ENCODE measurements at regions not wholly inside any gene's neighbourhood (a gene's known extent, or its start where the extent isn't known, plus 50 kb on each side); places are given as distances from the start of the nearest gene placed in this dataset.
A peak's percentile ranks its signal among the peaks of the same experiment; 100 is the strongest.

GRCh38 chr13:50724438-50724837 is 119.1 kb downstream of the DLEU7 start:
- H3K4me3 ChIP-seq (replicated peaks in 1 of 2; ENCODE audit: low read depth in 2 of 2, low read length in 2 of 2), result no peak overlapping the region
- DNase-seq (ENCODE audit: low read depth in 2 of 2), result no peak
- TF ChIP-seq, protein P1, sequence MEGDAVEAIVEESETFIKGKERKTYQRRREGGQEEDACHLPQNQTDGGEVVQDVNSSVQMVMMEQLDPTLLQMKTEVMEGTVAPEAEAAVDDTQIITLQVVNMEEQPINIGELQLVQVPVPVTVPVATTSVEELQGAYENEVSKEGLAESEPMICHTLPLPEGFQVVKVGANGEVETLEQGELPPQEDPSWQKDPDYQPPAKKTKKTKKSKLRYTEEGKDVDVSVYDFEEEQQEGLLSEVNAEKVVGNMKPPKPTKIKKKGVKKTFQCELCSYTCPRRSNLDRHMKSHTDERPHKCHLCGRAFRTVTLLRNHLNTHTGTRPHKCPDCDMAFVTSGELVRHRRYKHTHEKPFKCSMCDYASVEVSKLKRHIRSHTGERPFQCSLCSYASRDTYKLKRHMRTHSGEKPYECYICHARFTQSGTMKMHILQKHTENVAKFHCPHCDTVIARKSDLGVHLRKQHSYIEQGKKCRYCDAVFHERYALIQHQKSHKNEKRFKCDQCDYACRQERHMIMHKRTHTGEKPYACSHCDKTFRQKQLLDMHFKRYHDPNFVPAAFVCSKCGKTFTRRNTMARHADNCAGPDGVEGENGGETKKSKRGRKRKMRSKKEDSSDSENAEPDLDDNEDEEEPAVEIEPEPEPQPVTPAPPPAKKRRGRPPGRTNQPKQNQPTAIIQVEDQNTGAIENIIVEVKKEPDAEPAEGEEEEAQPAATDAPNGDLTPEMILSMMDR (IDR thresholded peaks at IDR 0.05; ENCODE audit: low read depth, low read length), result no peak

GRCh38 chr13:50724913-50725312 is 118.6 kb downstream of the DLEU7 start:
- H3K4me3 ChIP-seq (replicated peaks in 1 of 2; ENCODE audit: low read depth in 2 of 2, low read length in 2 of 2), result no peak overlapping the region
- TF ChIP-seq, protein P1 (IDR thresholded peaks at IDR 0.05; ENCODE audit: low read depth, low read length), result no peak
- DNase-seq (ENCODE audit: low read depth in 2 of 2), result no peak

GRCh38 chr13:50726164-50726563 is 117.3 kb downstream of the DLEU7 start:
- TF ChIP-seq, protein P1 (IDR thresholded peaks at IDR 0.05; ENCODE audit: low read depth, low read length), result no peak
- H3K4me3 ChIP-seq (replicated peaks in 1 of 2; ENCODE audit: low read depth in 2 of 2, low read length in 2 of 2), result no peak overlapping the region
- DNase-seq (ENCODE audit: low read depth in 2 of 2), result no peak

DNA sequence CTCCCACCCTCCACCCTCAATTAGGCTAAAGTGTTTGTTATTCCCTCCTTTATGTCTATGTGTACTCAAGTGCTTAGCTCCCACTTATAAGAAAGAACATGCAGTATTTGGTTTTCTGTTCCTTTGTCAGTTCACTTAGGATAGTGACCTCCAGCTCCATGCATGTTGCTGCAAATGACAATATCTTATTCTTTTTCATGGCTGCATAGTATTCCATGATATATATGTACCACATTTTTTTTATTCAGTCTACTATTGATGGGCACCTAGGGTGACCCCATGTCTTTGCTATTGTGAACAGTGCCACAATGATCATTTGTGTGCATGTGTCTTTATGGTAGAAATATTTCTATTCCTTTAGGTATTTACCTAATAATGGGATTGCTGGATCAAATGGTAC is 114.3 kb downstream of the DLEU7 start:
- H3K4me3 ChIP-seq (replicated peaks in 1 of 2; ENCODE audit: low read depth in 2 of 2, low read length in 2 of 2), result no peak overlapping the region
- TF ChIP-seq, protein P1 (IDR thresholded peaks at IDR 0.05; ENCODE audit: low read depth, low read length), result no peak
- no peak for DNase-seq (ENCODE audit: low read depth in 2 of 2)

DNA sequence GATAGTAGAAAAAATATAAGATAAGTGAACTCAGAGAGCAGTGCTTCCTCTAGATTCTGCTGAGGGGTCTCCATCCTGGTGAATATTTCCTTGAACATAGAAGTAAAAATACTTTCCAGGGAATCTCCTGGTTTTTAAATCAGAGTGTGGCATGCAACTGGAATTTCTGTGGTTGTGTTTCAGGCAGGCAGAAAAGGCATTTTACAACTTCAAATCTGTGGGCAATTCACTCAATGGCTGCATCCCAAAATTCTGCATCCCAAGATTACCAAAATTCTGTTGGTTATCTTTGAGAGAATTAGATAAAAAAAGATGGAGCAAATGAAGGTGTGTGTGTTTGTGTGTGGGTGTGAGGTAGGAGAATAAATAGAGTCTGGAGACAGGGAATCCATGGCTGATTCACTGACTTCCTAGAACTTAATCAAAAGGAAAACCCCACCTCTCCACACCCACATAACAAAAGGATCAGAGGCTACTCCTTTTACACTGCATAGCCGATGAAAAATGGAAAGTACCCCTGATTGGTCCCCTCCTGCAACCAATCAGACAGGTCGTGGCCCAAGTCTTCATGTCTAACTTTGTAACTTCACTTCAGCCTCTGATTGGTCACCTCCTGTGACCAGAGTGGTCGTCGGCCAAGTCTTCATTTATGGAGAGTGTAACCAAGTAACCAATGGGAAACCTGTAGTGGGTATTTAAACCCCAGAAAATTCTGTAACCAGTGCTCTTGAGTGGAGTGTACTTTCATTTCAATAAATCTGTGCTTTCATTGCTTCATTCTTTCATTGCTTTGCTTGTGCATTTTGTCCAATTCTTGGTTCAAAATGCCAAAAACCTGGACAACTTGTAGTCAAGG is 112.8 kb downstream of the DLEU7 start:
- DNase-seq (ENCODE audit: low read depth in 2 of 2), result no peak
- TF ChIP-seq, protein P1 (IDR thresholded peaks at IDR 0.05; ENCODE audit: low read depth, low read length), result no peak
- H3K4me3 ChIP-seq (replicated peaks in 1 of 2; ENCODE audit: low read depth in 2 of 2, low read length in 2 of 2), result no peak overlapping the region

GRCh38 chr13:50731400-50731799 is 112.1 kb downstream of the DLEU7 start:
- TF ChIP-seq, protein P1 (IDR thresholded peaks at IDR 0.05; ENCODE audit: low read depth, low read length), result no peak
- DNase-seq (ENCODE audit: low read depth in 2 of 2), result peak; percentile 80 to 88
- H3K4me3 ChIP-seq (replicated peaks in 1 of 2; ENCODE audit: low read depth in 2 of 2, low read length in 2 of 2), result no peak overlapping the region
